ENCODE measurements at regions not wholly inside any gene's neighbourhood (a gene's known extent, or its start where the extent isn't known, plus 50 kb on each side); places are given as distances from the start of the nearest gene placed in this dataset.

DNA sequence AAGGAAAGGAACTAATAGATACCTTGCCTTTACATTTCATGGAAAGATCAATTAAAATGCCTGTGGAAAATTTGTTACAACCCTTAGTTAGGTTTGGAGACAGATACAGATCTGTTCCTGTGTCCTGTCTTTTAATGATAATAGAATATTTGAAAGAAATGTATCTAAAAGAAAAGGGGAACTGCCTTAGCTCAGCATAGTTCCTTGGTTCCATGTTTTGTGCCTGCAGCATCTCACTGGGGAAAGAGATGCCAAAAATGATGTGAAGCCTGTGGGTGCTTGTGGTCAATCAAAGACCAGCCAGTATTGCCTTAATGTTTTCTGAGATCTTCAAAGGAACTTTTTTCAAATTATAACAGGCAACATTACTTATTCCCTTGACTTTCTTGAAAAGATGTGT, 147.6 kb downstream of the ADCYAP1 start:
- TF ChIP-seq, protein P1, sequence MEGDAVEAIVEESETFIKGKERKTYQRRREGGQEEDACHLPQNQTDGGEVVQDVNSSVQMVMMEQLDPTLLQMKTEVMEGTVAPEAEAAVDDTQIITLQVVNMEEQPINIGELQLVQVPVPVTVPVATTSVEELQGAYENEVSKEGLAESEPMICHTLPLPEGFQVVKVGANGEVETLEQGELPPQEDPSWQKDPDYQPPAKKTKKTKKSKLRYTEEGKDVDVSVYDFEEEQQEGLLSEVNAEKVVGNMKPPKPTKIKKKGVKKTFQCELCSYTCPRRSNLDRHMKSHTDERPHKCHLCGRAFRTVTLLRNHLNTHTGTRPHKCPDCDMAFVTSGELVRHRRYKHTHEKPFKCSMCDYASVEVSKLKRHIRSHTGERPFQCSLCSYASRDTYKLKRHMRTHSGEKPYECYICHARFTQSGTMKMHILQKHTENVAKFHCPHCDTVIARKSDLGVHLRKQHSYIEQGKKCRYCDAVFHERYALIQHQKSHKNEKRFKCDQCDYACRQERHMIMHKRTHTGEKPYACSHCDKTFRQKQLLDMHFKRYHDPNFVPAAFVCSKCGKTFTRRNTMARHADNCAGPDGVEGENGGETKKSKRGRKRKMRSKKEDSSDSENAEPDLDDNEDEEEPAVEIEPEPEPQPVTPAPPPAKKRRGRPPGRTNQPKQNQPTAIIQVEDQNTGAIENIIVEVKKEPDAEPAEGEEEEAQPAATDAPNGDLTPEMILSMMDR (IDR thresholded peaks at IDR 0.05): no peak
- no peak for TF ChIP-seq POLR2A (IDR thresholded peaks at IDR 0.05)

Measured in right lobe of liver (tissue), 4 donors.